ENCODE measurements at regions not wholly inside any gene's neighbourhood (a gene's known extent, or its start where the extent isn't known, plus 50 kb on each side); places are given as distances from the start of the nearest gene placed in this dataset.
"Not testable (repeated sequence)": the region's sequence is repeated elsewhere in the genome, so short reads cannot be mapped to it uniquely, and the experiment has no call there.

DNA sequence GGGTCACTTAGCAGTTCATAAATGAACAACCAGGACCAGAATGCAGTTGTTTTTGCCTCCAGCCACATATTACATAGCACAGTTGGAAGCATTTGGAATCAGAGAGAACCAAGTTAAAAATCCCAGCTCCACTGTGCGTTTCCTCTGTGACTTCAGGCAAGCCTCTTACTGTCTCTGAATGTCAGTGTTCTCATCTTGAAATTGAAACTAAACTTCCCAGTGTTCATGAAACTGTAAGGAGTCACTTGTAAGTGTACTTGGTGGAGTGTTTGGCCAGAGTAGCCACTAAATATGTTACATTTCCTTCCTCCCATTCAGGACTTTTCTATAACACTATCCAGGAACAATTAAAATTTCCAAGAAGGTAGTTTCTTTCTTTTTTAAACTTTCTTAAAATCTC lies 276.8 kb downstream of the KCNRG start:
- Mint-ChIP-seq H3K4me1 (peaks cover 1% of the 10 kb centered on the region), H3K27me3 (ENCODE audit: low read depth, poor library complexity) (peaks cover 5% of the 10 kb centered on the region), H3K9me3 (peaks cover 41% of the 10 kb centered on the region), H3K4me3 (no peak overlapping the region), H3K27ac (no peak overlapping the region), H3K36me3 (ENCODE audit: low read depth) (peaks cover 22% of the 10 kb centered on the region)
- DNase-seq: no peak
- TF ChIP-seq, protein P1, sequence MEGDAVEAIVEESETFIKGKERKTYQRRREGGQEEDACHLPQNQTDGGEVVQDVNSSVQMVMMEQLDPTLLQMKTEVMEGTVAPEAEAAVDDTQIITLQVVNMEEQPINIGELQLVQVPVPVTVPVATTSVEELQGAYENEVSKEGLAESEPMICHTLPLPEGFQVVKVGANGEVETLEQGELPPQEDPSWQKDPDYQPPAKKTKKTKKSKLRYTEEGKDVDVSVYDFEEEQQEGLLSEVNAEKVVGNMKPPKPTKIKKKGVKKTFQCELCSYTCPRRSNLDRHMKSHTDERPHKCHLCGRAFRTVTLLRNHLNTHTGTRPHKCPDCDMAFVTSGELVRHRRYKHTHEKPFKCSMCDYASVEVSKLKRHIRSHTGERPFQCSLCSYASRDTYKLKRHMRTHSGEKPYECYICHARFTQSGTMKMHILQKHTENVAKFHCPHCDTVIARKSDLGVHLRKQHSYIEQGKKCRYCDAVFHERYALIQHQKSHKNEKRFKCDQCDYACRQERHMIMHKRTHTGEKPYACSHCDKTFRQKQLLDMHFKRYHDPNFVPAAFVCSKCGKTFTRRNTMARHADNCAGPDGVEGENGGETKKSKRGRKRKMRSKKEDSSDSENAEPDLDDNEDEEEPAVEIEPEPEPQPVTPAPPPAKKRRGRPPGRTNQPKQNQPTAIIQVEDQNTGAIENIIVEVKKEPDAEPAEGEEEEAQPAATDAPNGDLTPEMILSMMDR (IDR thresholded peaks at IDR 0.05): no peak

DNA sequence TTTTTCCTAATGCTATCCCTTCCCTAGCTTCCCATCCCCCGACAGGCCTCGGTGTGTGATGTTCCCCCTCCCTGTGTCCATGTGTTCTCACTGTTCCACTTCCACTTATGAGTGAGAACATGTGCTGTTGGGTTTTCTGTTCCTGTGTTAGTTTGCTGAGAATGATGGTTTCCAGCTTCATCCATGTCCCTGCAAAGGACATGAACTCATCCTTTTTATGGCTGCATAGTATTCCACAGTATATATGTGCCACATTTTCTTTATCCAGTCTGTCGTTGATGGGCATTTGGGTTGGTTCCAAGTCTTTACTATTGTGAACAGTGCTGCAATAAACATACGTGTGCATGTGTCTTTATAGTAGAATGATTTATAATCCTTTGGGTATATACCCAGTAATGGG lies 279.2 kb downstream of the KCNRG start:
- not testable (repeated sequence) for H3K27me3 Mint-ChIP-seq (ENCODE audit: low read depth, poor library complexity); H3K4me3 Mint-ChIP-seq; H3K4me1 Mint-ChIP-seq; H3K27ac Mint-ChIP-seq; DNase-seq
- Mint-ChIP-seq H3K36me3 (ENCODE audit: low read depth) (peaks cover 23% of the 10 kb centered on the region), H3K9me3 (peaks cover 45% of the 10 kb centered on the region)

DNA sequence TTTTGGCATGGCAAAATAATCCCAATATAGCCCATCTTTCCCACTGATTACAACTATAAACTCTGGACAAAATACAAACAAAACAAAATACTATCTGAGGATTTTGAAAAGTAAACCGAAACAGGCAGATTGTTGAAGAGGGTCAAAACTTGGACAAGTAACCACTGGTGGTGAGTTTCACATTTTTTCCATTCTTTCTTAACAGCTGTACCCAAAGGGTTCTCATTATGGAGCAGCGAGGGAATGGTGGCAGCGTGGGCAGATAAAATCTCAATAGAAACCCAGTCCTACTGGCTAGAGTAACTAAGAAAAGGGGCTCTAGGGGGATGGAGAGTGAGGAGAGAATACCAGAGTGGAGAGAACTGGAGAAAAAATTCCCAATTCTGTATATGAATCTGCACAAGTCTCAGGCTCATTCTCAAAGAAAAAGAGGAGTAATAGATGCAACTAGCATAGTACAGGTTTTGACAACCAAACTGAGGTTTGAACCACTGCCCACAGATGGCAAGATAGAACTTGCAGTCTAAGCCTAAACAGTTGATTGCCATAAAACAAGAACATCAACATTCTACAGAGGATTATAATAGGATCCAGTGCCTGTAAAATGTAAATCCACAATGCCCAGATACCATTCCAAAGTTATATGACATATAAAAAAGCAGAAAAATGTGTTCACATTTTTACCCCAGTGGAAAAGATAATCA lies 284.5 kb downstream of the KCNRG start:
- TF ChIP-seq, protein P1 (IDR thresholded peaks at IDR 0.05): no peak
- no peak for DNase-seq
- Mint-ChIP-seq H3K9me3 (peaks cover 40% of the 10 kb centered on the region), H3K4me3 (no peak overlapping the region), H3K27ac (no peak overlapping the region), H3K4me1 (no peaks in the 10 kb centered on the region), H3K36me3 (ENCODE audit: low read depth) (peaks cover 20% of the 10 kb centered on the region), H3K27me3 (ENCODE audit: low read depth, poor library complexity) (peaks cover 7% of the 10 kb centered on the region)

DNA sequence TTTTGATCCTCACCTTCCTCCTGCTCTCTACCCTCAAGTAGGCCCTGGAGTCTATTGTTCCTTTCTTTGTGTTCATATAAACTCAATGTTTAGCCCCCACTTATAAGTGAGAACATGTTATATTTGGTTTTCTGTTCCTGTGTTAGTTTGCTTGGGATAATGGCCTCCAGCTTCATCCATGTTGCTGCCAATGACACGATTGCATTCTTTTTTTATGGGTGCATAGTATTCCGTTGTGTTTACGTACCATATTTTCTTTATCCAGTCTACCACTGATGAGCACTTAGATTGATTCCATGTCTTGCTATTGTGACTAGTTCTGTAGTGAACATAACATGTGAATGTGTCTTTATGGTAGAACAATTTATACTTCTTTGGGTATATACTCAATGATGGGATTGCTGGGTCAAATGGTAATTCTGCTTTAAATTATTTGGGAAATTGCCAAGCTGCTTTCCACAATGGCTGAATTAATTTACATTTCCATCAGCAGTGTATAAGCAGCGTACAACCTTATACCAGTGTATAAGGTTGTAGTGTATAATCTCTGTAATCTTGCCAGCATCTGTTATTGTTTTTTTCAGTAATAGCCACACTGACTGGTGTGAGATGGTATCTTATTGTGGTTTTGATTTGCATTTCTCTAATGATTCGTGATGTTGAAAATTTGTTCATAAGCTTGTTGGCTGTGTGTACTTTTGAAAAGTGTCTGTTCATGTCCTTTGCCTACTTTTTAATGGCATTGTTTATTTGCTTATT lies 288.9 kb downstream of the KCNRG start:
- H3K4me1 Mint-ChIP-seq: peaks cover 1% of the 10 kb centered on the region

DNA sequence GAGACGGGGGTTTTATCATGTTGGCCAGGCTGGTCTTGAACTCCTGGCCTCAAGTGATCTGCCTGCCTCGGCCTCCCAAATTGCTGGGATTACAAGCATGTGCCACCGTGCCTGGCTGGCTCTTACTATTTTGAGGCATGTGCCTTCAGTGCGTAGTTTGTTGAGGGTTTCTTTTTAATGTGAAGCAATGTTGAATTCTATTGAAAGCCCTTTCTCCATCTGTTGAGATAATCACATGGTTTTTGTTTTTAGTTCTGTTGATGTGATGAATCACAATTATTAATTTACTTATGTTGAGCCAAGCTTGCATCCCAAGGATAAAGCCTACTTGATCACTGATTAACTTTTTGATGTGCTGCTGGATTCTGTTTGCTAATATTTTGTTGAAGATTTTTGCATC lies 290.9 kb downstream of the KCNRG start:
- Mint-ChIP-seq H3K27me3 (ENCODE audit: low read depth, poor library complexity) (peaks cover 4% of the 10 kb centered on the region), H3K36me3 (ENCODE audit: low read depth) (peaks cover 8% of the 10 kb centered on the region), H3K4me3 (no peak overlapping the region), H3K4me1 (peaks cover 18% of the 10 kb centered on the region), H3K9me3 (peaks cover 37% of the 10 kb centered on the region), H3K27ac (no peak overlapping the region)
- no peak for DNase-seq
- TF ChIP-seq, protein P1 (IDR thresholded peaks at IDR 0.05): no peak

More for the DNA sequence above, 288.9 kb downstream of the KCNRG start:
- peaks cover 37% of the 10 kb centered on the region for H3K9me3 Mint-ChIP-seq
- TF ChIP-seq, protein P1 (IDR thresholded peaks at IDR 0.05): no peak
- no peak for DNase-seq
- H3K27me3 Mint-ChIP-seq (ENCODE audit: low read depth, poor library complexity): peaks cover 4% of the 10 kb centered on the region
- H3K36me3 Mint-ChIP-seq (ENCODE audit: low read depth): peaks cover 8% of the 10 kb centered on the region
- no peak overlapping the region for H3K4me3 Mint-ChIP-seq
- H3K27ac Mint-ChIP-seq: no peak overlapping the region

DNA sequence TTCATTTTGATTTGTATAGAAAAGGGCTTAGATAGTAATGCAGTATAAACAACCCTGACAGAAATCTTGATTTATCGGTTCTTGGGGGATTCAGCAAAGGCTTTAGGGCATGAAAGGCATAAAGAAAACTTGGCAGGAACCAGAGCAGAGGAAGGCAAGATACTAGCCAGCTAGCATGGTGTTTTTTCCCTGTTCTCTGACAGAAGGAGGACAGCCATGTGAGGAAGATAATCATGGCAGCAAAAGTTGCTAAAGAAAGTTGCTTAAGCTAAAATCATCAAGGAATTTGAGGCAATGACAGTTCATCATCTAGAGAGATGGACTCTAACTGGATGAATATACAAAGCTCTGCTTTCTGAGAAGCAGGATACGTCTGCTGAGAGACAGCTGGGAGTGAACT lies 294.1 kb downstream of the KCNRG start:
- TF ChIP-seq, protein P1 (IDR thresholded peaks at IDR 0.05): no peak

More for the DNA sequence above, 294.1 kb downstream of the KCNRG start:
- Mint-ChIP-seq H3K27me3 (ENCODE audit: low read depth, poor library complexity) (peaks cover 4% of the 10 kb centered on the region), H3K36me3 (ENCODE audit: low read depth) (peaks cover 8% of the 10 kb centered on the region), H3K9me3 (peaks cover 33% of the 10 kb centered on the region), H3K4me3 (no peak overlapping the region), H3K27ac (no peak overlapping the region), H3K4me1 (peaks cover 26% of the 10 kb centered on the region)
- DNase-seq: no peak

Data from nephron progenitor cell (in vitro differentiated cells).